ENCODE measurements at regions not wholly inside any gene's neighbourhood (a gene's known extent, or its start where the extent isn't known, plus 50 kb on each side); places are given as distances from the start of the nearest gene placed in this dataset.

GRCh38 chr9:1233568-1233967, 183.4 kb downstream of the DMRT2 start:
- TF ChIP-seq, protein P1, sequence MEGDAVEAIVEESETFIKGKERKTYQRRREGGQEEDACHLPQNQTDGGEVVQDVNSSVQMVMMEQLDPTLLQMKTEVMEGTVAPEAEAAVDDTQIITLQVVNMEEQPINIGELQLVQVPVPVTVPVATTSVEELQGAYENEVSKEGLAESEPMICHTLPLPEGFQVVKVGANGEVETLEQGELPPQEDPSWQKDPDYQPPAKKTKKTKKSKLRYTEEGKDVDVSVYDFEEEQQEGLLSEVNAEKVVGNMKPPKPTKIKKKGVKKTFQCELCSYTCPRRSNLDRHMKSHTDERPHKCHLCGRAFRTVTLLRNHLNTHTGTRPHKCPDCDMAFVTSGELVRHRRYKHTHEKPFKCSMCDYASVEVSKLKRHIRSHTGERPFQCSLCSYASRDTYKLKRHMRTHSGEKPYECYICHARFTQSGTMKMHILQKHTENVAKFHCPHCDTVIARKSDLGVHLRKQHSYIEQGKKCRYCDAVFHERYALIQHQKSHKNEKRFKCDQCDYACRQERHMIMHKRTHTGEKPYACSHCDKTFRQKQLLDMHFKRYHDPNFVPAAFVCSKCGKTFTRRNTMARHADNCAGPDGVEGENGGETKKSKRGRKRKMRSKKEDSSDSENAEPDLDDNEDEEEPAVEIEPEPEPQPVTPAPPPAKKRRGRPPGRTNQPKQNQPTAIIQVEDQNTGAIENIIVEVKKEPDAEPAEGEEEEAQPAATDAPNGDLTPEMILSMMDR (IDR thresholded peaks at IDR 0.05): no peak
- TF ChIP-seq POLR2AphosphoS5 (IDR thresholded peaks at IDR 0.05): no peak
